Type B pancreatic cell (in vitro differentiated cells): ENCODE measurements at regions not wholly inside any gene's neighbourhood (a gene's known extent, or its start where the extent isn't known, plus 50 kb on each side); places are given as distances from the start of the nearest gene placed in this dataset.

Experiments used
- DNase-seq: peaks from one replicate; pipeline ENCODE4 v3.0.0; 2021; ENCODE audit warnings: mixed read lengths; ENCODE audit not compliant: unreplicated experiment; ENCODE audit errors: extremely low spot score
- H3K27ac Mint-ChIP-seq: 2 replicates; pipeline ENCODE4 v1.8.0; 2021; ENCODE audit warnings: mild to moderate bottlenecking, mixed read lengths
- H3K27me3 Mint-ChIP-seq: 2 replicates; pipeline ENCODE4 v1.8.0; 2021; ENCODE audit warnings: mixed read lengths
- H3K36me3 Mint-ChIP-seq: 2 replicates; pipeline ENCODE4 v1.8.0; 2021; ENCODE audit warnings: mixed read lengths
- H3K4me1 Mint-ChIP-seq: one replicate; pipeline ENCODE4 v1.8.0; 2021; ENCODE audit warnings: mixed read lengths; ENCODE audit not compliant: unreplicated experiment
- H3K4me3 Mint-ChIP-seq: 2 replicates; pipeline ENCODE4 v1.8.0; 2021; ENCODE audit warnings: mild to moderate bottlenecking, mixed read lengths
- H3K9me3 Mint-ChIP-seq: 2 replicates; pipeline ENCODE4 v1.8.0; 2021; ENCODE audit warnings: mixed read lengths
- CTCF ChIP-seq: fragments of 200-600 bp; sonication (generic); conservative IDR thresholded peaks from 2 replicates; pipeline ENCODE4 v1.5.0; 2021; ENCODE audit warnings: antibody characterized with exemption, mild to moderate bottlenecking

DNA sequence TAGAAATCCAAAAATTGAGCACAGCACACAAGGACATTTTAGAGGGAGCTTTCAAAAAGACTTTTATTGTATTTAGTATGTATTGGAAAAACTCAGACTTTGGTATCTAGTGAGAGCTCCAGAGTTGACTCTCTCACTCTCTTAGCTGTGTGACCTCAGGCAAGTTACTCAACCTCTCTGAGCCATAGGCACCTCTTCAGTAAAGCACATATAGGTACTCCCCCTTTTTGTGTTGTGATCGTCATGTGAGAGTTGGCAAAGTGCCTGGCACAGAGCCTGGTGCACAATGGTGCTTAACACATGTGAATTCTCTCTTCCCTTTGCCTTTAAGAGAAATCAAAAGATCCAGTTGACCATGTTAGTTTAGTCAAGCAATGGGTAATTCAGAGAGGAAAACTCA lies 186.2 kb downstream of the TMEM38B start:
- Mint-ChIP-seq H3K9me3 (no peaks in the 10 kb centered on the region), H3K36me3 (no peaks in the 10 kb centered on the region), H3K4me3 (no peak overlapping the region), H3K4me1 (no peaks in the 10 kb centered on the region), H3K27ac (no peak overlapping the region), H3K27me3 (no peaks in the 10 kb centered on the region)
- DNase-seq = no peak
- TF ChIP-seq CTCF = no peak

- no peak overlapping the region for H3K4me3 Mint-ChIP-seq
- no peak for DNase-seq
- TF ChIP-seq CTCF = no peak
- H3K27ac Mint-ChIP-seq = no peak overlapping the region
- no peaks in the 10 kb centered on the region for H3K36me3 Mint-ChIP-seq
- no peaks in the 10 kb centered on the region for H3K9me3 Mint-ChIP-seq
- H3K27me3 Mint-ChIP-seq = no peaks in the 10 kb centered on the region
- no peaks in the 10 kb centered on the region for H3K4me1 Mint-ChIP-seq
These were observed 186.7 kb downstream of the TMEM38B start for GRCh38 chr9:105881021-105881420.

DNA sequence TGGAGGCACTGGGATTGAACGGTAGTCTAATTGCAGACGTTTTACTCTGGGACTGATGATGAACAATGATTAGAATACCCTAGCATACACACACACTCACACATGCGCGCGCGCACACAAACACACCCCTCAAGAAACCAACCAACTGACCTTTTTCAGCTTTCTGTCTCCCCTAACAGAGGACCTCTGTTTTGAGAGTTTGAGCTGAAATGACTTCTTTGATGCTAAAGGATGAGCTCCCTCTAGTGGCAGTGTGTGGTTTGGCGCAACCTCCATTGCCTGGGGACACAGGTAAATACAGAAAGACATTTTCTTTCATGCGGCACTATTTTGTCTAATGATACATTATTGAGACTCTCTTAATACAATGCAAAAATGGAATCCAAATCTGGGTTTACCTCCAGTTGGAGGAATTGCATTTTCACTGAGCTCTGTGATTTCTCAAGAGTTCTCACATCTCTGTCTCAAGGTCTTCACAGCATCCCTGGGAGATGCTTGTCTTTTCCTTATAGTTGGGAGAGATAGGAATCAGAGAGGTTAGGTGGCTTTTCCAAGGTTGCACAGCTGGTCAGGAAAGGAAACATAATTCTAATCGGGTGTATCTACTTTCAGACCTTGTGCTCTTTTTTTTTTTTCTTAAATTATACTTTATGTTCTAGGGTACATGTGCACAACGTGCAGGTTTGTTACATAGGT lies 187.5 kb downstream of the TMEM38B start:
- Mint-ChIP-seq H3K4me3 (no peak overlapping the region), H3K27me3 (no peaks in the 10 kb centered on the region), H3K27ac (no peak overlapping the region), H3K36me3 (no peaks in the 10 kb centered on the region), H3K4me1 (no peaks in the 10 kb centered on the region), H3K9me3 (no peaks in the 10 kb centered on the region)
- no peak for DNase-seq
- peak; percentile 93 for TF ChIP-seq CTCF

DNA sequence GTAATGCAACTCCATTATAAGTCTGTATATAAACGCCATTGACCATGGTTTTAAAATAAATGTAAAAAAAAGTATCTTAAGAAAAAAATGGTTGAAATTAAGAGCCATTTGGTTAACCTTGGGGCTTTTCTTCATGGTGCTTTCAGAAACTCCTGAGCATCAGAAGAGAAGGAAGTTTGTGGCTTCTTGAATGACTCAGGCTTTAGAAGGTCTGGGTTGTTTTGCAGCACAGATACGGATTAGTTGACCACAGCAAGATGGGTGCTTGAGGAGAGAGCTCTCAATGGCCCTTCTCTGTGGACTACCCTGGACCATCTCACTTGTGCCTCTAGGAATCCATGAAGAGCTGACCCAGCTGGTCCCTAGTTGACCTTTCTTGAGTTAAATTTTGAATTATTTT lies 189.5 kb downstream of the TMEM38B start:
- no peaks in the 10 kb centered on the region for H3K27me3 Mint-ChIP-seq
- TF ChIP-seq CTCF = no peak
- H3K36me3 Mint-ChIP-seq = no peaks in the 10 kb centered on the region
- H3K9me3 Mint-ChIP-seq = no peaks in the 10 kb centered on the region
- H3K27ac Mint-ChIP-seq = no peak overlapping the region
- peaks cover 4% of the 10 kb centered on the region for H3K4me1 Mint-ChIP-seq
- no peak overlapping the region for H3K4me3 Mint-ChIP-seq
- DNase-seq = no peak

GRCh38 chr9:105884416-105884815 lies 190.1 kb downstream of the TMEM38B start:
- Mint-ChIP-seq H3K4me1 (peaks cover 4% of the 10 kb centered on the region), H3K27me3 (no peaks in the 10 kb centered on the region), H3K27ac (no peak overlapping the region), H3K36me3 (no peaks in the 10 kb centered on the region), H3K9me3 (no peaks in the 10 kb centered on the region), H3K4me3 (no peak overlapping the region)
- no peak for TF ChIP-seq CTCF
- DNase-seq = no peak

DNA sequence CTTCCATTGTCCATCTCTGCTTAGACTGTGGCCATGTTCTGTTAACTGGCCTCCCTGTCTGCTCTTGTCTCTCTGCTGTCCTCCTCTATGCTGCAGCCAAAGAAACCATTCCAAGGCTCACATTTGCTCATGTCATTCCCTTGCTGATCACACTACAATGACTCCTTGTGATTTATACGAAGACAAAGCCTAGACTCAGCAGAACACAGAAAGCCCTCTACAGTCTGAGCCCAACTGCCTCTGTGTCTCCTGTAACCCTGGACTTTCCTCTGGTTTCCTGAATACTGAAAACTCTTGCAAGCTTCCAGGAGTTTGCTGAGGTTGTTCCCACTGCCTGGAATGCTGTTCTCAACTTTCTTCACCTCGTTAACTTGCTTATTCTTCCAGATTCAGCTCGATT lies 191.8 kb downstream of the TMEM38B start:
- Mint-ChIP-seq H3K27me3 (no peaks in the 10 kb centered on the region), H3K9me3 (no peaks in the 10 kb centered on the region), H3K4me1 (peaks cover 4% of the 10 kb centered on the region), H3K4me3 (no peak overlapping the region), H3K36me3 (no peaks in the 10 kb centered on the region), H3K27ac (no peak overlapping the region)
- no peak for TF ChIP-seq CTCF
- no peak for DNase-seq
